Skin epidermis (tissue), 12 donors: ENCODE measurements at regions not wholly inside any gene's neighbourhood (a gene's known extent, or its start where the extent isn't known, plus 50 kb on each side); places are given as distances from the start of the nearest gene placed in this dataset.

ENCODE experiments used
- H3K27ac ChIP-seq, 21 experiments: fragments of 200-600 bp; sonication (generic) in 11 of 21; one replicate each; pipeline ENCODE4 v1.5.0; 2020; ENCODE audit warnings: mild to moderate bottlenecking in 3 of 21, inconsistent platforms in 2 of 21, moderate library complexity in 2 of 21
- H3K4me3 ChIP-seq, 7 experiments: fragments of 200-600 bp; sonication (generic) in 2 of 7; one replicate each; pipeline ENCODE4 v1.5.0; 2020; ENCODE audit warnings: inconsistent platforms in 2 of 7, mild to moderate bottlenecking in 2 of 7, moderate library complexity in 1 of 7

GRCh38 chr20:54353292-54353691 is 122.1 kb upstream of the DOK5 start:
- H3K4me3 ChIP-seq, result no peak overlapping the region
- H3K27ac ChIP-seq, result no peak overlapping the region

DNA sequence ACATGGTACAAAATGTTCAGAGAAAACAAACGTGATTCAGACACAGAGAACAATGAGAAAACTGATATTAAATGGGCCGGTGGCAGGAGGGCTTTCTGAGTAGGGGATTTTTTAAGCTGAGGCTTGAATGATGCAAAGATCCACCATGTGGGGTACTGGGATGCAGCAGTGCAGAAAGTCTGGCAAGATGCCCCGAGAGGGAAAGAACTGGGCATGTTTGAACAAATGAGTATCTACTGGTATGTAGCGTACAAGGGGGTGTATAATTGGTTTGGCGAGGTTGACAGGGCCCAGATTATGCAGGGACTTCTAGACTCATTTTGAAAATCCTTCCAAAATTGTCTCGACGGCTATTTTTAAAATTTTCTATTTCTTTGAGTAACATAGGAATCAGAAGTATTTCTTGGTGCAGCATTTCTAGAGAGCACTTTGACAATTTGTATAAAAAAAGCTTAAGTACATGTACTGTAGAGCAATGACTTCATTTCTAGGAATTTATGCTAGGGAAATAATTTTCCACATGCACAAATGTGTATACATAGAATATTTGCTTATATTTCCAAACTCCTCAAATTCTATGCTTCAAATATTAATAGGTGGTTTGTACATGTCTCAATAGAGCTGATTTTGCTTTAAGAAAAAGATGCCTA is 119.6 kb upstream of the DOK5 start:
- Histone ChIP-seq H3K4me3 (no peak overlapping the region), H3K27ac (no peak overlapping the region)

- H3K27ac ChIP-seq, result no peak overlapping the region
- H3K4me3 ChIP-seq, result no peak overlapping the region
These were observed 118.6 kb upstream of the DOK5 start for GRCh38 chr20:54356801-54357200.

DNA sequence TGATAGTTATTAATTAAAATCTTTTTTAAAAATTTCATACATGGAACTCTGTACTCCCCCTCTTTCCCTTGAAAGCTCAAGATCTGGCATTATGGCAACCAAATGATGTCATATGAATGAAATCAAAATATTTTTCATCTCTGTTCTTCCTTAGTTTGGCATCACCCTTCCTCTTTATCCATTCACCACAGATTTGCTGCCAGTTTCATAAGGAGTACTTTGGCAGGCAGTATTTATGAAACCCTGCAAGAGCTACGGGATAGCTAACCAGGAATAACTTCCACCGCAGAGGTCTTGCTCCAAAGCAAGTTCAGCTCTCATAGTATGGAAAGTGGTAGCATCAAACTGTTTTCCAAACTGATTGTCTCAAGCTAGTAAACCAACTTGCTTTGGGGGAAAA is 113.9 kb upstream of the DOK5 start:
- H3K4me3 ChIP-seq, result no peak overlapping the region
- no peak overlapping the region for H3K27ac ChIP-seq

- Histone ChIP-seq H3K27ac (no peak overlapping the region), H3K4me3 (no peak overlapping the region)
These were observed 113.1 kb upstream of the DOK5 start for GRCh38 chr20:54362283-54362682.

- H3K4me3 ChIP-seq, result no peak overlapping the region
- H3K27ac ChIP-seq, result no peak overlapping the region
These were observed 111.0 kb upstream of the DOK5 start for GRCh38 chr20:54364365-54364764.

- no peak overlapping the region for H3K27ac ChIP-seq
- H3K4me3 ChIP-seq, result no peak overlapping the region
These were observed 110.5 kb upstream of the DOK5 start for GRCh38 chr20:54364919-54365318.

DNA sequence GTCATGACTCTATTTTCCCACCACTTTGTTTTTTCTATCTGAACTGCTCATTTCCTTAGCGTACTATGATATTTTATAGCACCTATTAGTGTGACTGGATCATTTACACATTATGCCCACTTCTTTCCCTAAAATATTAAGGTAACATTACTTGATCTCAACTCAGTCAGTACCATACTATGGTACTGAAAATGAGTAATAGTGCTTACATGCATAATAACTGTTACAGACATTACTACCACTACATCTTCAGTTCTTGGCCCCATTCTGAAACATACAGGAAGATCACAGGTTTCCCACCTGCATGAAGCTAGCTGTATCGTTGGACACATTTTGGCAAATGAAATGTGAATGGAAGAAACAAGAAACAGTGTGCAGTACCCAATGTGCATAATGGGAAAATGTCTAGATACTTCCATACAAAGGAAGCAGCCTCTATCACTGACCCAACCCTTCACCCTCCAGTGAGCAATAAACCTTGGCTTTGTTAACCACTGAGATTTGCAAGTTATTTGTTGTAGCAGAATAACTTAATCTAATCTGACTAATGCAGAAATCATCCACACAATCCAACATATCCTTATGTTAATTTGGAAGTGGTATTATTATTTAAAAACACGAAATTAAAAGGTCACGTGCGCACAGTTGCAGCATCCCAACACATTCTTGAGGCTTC is 108.6 kb upstream of the DOK5 start:
- Histone ChIP-seq H3K4me3 (no peak overlapping the region), H3K27ac (no peak overlapping the region)

GRCh38 chr20:54368570-54368969 is 106.8 kb upstream of the DOK5 start:
- Histone ChIP-seq H3K4me3 (no peak overlapping the region), H3K27ac (no peak overlapping the region)

- no peak overlapping the region for H3K27ac ChIP-seq
- no peak overlapping the region for H3K4me3 ChIP-seq
These were observed 103.1 kb upstream of the DOK5 start for GRCh38 chr20:54372313-54372712.

- Histone ChIP-seq H3K4me3 (no peak overlapping the region), H3K27ac (no peak overlapping the region)
These were observed 97.2 kb upstream of the DOK5 start for GRCh38 chr20:54377992-54378773.

DNA sequence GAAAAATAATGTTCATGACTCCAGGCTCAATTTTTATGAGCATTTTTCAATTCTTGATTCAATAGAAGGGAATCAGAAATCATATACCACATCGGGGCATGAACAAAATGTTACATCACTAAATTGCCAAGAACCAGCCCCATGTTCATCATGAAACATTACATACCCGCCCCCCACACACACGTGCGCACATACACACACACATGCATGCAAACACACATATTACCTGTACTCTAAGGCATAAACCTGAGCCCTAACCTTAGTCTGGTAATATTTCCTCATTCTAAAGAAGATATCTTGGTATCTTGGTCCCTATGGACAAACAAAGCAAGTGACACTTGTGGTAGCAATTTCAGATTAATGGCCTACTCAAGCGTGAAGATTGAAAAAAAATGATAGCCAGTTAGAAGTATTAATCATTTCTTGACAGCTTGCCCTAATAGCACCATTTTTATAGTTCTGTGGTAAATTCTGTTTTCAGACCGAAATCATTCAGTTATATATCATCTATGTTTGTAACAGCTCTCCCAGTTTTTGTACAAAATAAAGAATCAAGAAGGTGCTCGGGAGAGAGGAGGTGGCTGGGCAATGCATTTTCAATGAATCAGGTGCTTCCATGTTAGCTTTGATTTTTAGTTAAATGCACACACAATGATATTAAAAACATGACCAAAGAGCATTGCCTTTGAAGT is 95.4 kb upstream of the DOK5 start:
- no peak overlapping the region for H3K27ac ChIP-seq
- no peak overlapping the region for H3K4me3 ChIP-seq

DNA sequence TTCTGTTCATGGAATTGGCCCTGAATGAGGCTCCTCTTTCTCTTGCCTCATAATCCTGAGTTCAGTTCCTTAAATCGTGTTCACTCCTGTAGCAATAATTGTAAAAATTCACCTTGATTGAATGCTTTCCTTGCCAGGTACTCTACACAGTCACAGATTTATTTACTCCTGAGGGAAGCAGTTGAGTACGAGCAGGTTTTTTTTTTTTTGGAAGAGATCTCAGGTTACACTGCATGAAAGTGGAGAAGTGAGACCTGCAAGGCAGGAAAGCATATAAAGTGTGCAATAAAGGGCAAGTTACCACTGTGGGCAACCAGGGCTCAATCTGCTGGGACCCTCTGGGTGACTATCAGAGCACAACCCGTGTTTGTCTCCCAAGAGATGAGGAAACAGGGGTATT is 93.0 kb upstream of the DOK5 start:
- Histone ChIP-seq H3K4me3 (no peak overlapping the region), H3K27ac (no peak overlapping the region)

GRCh38 chr20:54385746-54386145 is 89.6 kb upstream of the DOK5 start:
- H3K4me3 ChIP-seq, result no peak overlapping the region
- no peak overlapping the region for H3K27ac ChIP-seq

DNA sequence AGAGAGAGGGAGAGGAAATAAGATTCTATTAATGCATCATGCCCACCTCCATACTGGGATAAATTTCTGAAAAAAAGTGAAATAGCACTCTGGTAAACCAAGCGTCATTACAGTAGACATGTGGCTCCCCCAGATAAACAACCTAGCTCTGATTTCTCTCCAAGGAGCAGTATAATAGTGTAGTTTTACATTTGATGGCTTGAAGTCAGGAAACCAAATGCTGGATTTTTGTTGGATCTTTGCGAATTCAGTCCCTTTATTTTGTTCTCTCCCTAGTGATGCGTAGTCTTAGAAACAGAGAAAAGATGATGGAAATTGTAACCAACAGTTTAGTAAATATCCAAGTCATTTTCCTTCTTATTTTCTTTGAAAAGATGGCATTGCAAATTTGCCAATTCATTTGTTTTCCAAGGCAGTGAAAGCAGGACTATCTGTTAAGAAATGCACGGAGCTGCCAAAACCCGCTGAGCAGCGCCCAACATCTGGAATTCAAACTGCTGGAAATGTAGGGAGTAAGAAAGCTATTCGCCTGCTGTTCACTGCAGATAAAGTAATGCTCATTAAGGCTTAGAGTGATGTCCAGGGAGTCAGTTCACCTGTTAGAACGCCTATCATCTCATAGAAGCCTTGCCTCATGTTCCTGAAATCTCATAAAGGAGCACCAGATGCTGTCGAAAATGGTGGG is 85.7 kb upstream of the DOK5 start:
- H3K4me3 ChIP-seq, result no peak overlapping the region
- no peak overlapping the region for H3K27ac ChIP-seq

- no peak overlapping the region for H3K4me3 ChIP-seq
- H3K27ac ChIP-seq, result no peak overlapping the region
These were observed 77.9 kb upstream of the DOK5 start for GRCh38 chr20:54397292-54398140.

DNA sequence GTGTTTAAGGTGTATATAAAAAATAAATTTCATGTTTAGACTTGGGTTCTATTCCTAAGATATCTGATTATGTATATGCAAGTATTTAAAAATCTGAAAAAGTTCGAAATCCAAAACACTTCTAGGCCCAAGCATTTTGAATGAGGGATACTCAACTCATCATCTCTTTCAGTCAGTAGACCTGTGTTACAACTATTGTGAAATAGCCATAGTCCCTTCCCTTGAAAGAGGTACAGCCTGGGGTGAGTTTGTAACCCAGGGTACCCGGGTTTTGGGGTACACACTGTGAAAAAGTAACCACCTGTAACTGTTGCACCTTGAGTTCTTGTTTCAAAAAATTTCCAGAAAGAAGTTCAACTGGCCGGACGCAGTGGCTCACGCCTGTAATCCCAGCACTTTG is 76.6 kb upstream of the DOK5 start:
- H3K4me3 ChIP-seq, result no peak overlapping the region
- no peak overlapping the region for H3K27ac ChIP-seq

GRCh38 chr20:54405540-54405939 is 69.9 kb upstream of the DOK5 start:
- Histone ChIP-seq H3K4me3 (no peak overlapping the region), H3K27ac (no peak overlapping the region)

- H3K4me3 ChIP-seq, result no peak overlapping the region
- no peak overlapping the region for H3K27ac ChIP-seq
These were observed 67.9 kb upstream of the DOK5 start for GRCh38 chr20:54407459-54407858.
